ENCODE measurements at regions not wholly inside any gene's neighbourhood (a gene's known extent, or its start where the extent isn't known, plus 50 kb on each side); places are given as distances from the start of the nearest gene placed in this dataset.
A peak's percentile ranks its signal among the peaks of the same experiment; 100 is the strongest.

GRCh38 chr11:70532066-70532440 is 133.7 kb downstream of the CTTN start:
- Histone ChIP-seq H2AFZ (replicated peaks) (no peak overlapping the region), H3K27me3 (no peaks in the 10 kb centered on the region), H3K79me2 (ENCODE audit: low read depth) (no peaks in the 10 kb centered on the region), H3K4me3 (no peak overlapping the region), H3K36me3 (no peaks in the 10 kb centered on the region), H3K4me2 (no peak overlapping the region), H3F3A (ENCODE audit: low read depth) (no peaks in the 10 kb centered on the region), H3K27ac (no peak overlapping the region), H3K9me3 (ENCODE audit: low read depth) (no peaks in the 10 kb centered on the region), H3K9ac (no peak overlapping the region), H4K20me1 (ENCODE audit: low read depth) (no peaks in the 10 kb centered on the region), H3K4me1 (peaks cover 13% of the 10 kb centered on the region)
- Mint-ChIP-seq H3K4me1 (peaks cover 28% of the 10 kb centered on the region), H3K27ac (no peak overlapping the region), H3K9me3 (no peaks in the 10 kb centered on the region), H3K4me3 (no peak overlapping the region), H3K27me3 (ENCODE audit: insufficient read depth, low read depth) (peaks cover 16% of the 10 kb centered on the region), H3K36me3 (peaks cover 2% of the 10 kb centered on the region)
- no peak for DNase-seq (ENCODE audit: low spot score)
- TF ChIP-seq, protein P1, sequence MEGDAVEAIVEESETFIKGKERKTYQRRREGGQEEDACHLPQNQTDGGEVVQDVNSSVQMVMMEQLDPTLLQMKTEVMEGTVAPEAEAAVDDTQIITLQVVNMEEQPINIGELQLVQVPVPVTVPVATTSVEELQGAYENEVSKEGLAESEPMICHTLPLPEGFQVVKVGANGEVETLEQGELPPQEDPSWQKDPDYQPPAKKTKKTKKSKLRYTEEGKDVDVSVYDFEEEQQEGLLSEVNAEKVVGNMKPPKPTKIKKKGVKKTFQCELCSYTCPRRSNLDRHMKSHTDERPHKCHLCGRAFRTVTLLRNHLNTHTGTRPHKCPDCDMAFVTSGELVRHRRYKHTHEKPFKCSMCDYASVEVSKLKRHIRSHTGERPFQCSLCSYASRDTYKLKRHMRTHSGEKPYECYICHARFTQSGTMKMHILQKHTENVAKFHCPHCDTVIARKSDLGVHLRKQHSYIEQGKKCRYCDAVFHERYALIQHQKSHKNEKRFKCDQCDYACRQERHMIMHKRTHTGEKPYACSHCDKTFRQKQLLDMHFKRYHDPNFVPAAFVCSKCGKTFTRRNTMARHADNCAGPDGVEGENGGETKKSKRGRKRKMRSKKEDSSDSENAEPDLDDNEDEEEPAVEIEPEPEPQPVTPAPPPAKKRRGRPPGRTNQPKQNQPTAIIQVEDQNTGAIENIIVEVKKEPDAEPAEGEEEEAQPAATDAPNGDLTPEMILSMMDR (IDR thresholded peaks at IDR 0.05): no peak
- no peak for TF ChIP-seq EZH2phosphoT487 (IDR thresholded peaks at IDR 0.05)
- TF ChIP-seq EZH2 (IDR thresholded peaks at IDR 0.05): no peak

DNA sequence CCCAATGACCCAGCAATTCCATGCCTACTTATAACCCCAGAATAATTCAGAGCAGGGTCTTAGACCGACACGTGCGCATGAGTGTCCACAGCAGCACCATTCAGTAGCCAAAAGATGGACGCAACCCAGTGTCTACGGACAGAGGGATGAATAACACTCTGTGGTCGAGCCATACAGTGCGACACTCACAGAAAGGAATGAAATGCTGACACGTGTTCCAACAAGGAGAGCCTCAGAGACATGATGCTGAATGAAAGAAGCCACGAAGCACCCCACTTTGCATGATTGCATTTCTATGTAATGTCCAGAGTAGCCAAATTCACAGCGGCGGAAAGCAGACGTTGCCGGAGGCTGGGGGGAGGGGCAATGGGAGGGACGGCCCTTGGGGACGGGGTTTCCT is 134.4 kb downstream of the CTTN start:
- peaks cover 13% of the 10 kb centered on the region for H3K4me1 ChIP-seq
- no peaks in the 10 kb centered on the region for H3K27me3 ChIP-seq
- Mint-ChIP-seq H3K9me3 (no peaks in the 10 kb centered on the region), H3K27ac (peak overlapping the region; percentile 57), H3K36me3 (peaks cover 2% of the 10 kb centered on the region), H3K4me1 (peaks cover 23% of the 10 kb centered on the region), H3K4me3 (no peak overlapping the region), H3K27me3 (ENCODE audit: insufficient read depth, low read depth) (peaks cover 16% of the 10 kb centered on the region)
- no peaks in the 10 kb centered on the region for H3F3A ChIP-seq (ENCODE audit: low read depth)
- TF ChIP-seq EZH2phosphoT487 (IDR thresholded peaks at IDR 0.05) (no peak), EZH2 (IDR thresholded peaks at IDR 0.05) (no peak)
- TF ChIP-seq, protein P1 (IDR thresholded peaks at IDR 0.05): no peak
- no peaks in the 10 kb centered on the region for H3K36me3 ChIP-seq
- H3K9ac ChIP-seq: no peak overlapping the region
- no peak overlapping the region for H3K27ac ChIP-seq
- DNase-seq (ENCODE audit: low spot score): no peak
- no peaks in the 10 kb centered on the region for H4K20me1 ChIP-seq (ENCODE audit: low read depth)
- no peak overlapping the region for H3K4me3 ChIP-seq
- H3K4me2 ChIP-seq: no peak overlapping the region
- H2AFZ ChIP-seq (replicated peaks): no peak overlapping the region
- no peaks in the 10 kb centered on the region for H3K79me2 ChIP-seq (ENCODE audit: low read depth)
- no peaks in the 10 kb centered on the region for H3K9me3 ChIP-seq (ENCODE audit: low read depth)

DNA sequence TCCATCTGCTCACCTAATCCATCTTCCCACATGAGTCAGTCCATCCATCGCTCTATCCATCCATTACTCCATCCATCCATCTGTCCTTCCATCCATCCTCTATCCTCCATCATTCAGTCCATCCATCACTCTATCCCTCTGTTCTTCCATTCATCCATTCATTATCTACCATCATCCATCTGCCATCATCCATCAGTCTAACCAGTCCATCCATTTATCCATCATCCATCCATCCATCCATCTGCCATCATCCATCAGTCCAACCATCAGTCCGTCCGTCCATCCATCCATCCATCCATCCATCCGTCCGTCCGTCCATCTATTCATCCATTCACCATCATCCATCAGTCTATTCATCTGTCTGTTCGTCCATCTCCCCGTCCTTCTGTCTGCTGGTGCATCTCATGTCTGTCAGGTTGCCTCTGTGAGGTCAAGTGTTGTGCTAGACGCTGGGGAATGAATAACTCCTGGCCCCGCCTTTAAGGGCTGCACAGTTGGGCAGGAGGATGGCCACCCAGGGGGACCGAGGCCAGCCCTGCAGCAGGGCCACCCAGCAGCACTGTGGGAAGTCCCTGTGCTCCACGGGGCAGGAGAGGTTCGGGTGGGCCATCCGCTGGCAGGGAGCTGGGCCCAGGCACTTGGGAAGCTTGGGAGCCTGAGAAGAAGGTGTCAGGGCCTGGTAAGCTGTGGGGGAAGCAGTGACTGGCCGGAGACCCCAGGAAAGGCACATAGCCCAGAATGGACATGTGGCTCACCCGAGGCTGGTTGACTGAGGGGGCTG is 137.1 kb downstream of the CTTN start:
- Histone ChIP-seq H3K36me3 (no peaks in the 10 kb centered on the region), H3K4me2 (no peak overlapping the region), H3K79me2 (ENCODE audit: low read depth) (no peaks in the 10 kb centered on the region), H3K4me1 (peaks cover 13% of the 10 kb centered on the region), H3K4me3 (no peak overlapping the region), H3K27me3 (no peaks in the 10 kb centered on the region), H3K27ac (no peak overlapping the region), H2AFZ (replicated peaks) (no peak overlapping the region), H3K9ac (no peak overlapping the region), H3K9me3 (ENCODE audit: low read depth) (no peaks in the 10 kb centered on the region), H4K20me1 (ENCODE audit: low read depth) (no peaks in the 10 kb centered on the region), H3F3A (ENCODE audit: low read depth) (no peaks in the 10 kb centered on the region)
- Mint-ChIP-seq H3K27ac (no peak overlapping the region), H3K9me3 (no peaks in the 10 kb centered on the region), H3K36me3 (peaks cover 2% of the 10 kb centered on the region), H3K4me1 (peaks cover 30% of the 10 kb centered on the region), H3K4me3 (no peak overlapping the region), H3K27me3 (ENCODE audit: insufficient read depth, low read depth) (peaks cover 11% of the 10 kb centered on the region)
- DNase-seq (ENCODE audit: low spot score): no peak
- TF ChIP-seq, protein P1 (IDR thresholded peaks at IDR 0.05): no peak
- TF ChIP-seq EZH2 (IDR thresholded peaks at IDR 0.05) (no peak), EZH2phosphoT487 (IDR thresholded peaks at IDR 0.05) (no peak)

Data from neural progenitor cell (in vitro differentiated cells).